Large intestine (tissue), 3 donors: ENCODE measurements at regions not wholly inside any gene's neighbourhood (a gene's known extent, or its start where the extent isn't known, plus 50 kb on each side); places are given as distances from the start of the nearest gene placed in this dataset.

Experiments
- DNase-seq, 2 donors: peaks; one replicate each; pipeline versions ENCODE4 v3.0.0 to v3.0.0-alpha.2; 2013
- H3K27ac ChIP-seq: one replicate; pipeline ENCODE4 v1.5.1; 2013; ENCODE audit warnings: low read length
- H3K27me3 ChIP-seq: 2 replicates; pipeline ENCODE4 v1.6.1; 2013; ENCODE audit warnings: low read length; ENCODE audit not compliant: control insufficient read depth, insufficient read depth
- H3K36me3 ChIP-seq: 2 replicates; pipeline ENCODE4 v1.6.1; 2013; ENCODE audit warnings: low read length; ENCODE audit not compliant: control insufficient read depth, insufficient read depth
- H3K4me1 ChIP-seq: one replicate; pipeline ENCODE4 v1.6.1; 2013; ENCODE audit warnings: low read length; ENCODE audit not compliant: control insufficient read depth, insufficient read depth
- H3K4me3 ChIP-seq: one replicate; pipeline ENCODE4 v1.5.1; 2013; ENCODE audit warnings: low read length
- H3K9me3 ChIP-seq: one replicate; pipeline ENCODE4 v1.6.1; 2013; ENCODE audit warnings: mild to moderate bottlenecking, low read depth, low read length, moderate library complexity; ENCODE audit not compliant: control insufficient read depth
- WGBS: methylation state at CpG from one replicate; pipeline ENCODE4 v1.1.5; 2013; ENCODE audit warnings: low lambda C conversion rate; ENCODE audit not compliant: insufficient coverage; 5-methylcytosine and 5-hydroxymethylcytosine counted together

DNA sequence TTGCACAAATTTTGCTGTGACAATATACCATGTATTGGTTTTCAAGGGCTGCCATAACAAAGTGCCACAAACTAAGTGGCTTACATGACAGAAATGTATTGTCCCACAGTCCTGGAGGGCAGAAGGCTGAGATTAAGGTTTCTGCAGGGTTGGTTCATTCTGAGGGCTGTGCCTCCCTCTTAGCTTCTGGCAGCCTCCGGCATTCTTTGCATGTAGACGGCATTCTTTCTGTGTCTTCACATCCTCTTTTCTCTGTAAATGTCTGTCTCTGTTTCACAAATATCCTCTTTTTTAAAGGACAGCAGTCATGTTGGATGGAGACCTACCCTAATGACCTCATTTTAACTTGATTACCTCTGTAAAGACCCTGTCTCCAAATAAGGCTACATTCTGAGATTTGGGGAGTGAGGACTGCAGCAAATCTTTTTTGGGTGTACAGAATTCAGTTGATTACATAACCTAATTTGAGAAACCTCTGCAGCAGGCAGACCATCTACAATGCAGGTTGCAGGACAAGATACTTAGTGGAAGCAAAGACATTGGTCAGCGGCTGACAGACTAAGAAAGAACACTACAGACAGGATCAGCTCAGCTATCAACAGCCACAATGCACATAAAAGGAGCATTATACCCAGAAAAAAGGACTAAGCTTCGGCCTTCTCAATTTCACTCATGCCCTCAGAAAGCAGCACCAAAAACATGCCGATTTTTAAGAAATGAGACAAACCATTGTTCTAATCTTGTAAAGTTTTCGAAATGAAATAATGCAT lies 84.6 kb upstream of the FAM3C start:
- H3K9me3 ChIP-seq: peaks cover 5% of the 10 kb centered on the region
- no peak for DNase-seq
- no peaks in the 10 kb centered on the region for H3K27me3 ChIP-seq
- H3K4me3 ChIP-seq: no peak overlapping the region
- H3K27ac ChIP-seq: no peak overlapping the region
- H3K4me1 ChIP-seq: no peaks in the 10 kb centered on the region
- 95% methylated on average over 3 of the region's 6 CpGs for WGBS
- no peaks in the 10 kb centered on the region for H3K36me3 ChIP-seq

DNA sequence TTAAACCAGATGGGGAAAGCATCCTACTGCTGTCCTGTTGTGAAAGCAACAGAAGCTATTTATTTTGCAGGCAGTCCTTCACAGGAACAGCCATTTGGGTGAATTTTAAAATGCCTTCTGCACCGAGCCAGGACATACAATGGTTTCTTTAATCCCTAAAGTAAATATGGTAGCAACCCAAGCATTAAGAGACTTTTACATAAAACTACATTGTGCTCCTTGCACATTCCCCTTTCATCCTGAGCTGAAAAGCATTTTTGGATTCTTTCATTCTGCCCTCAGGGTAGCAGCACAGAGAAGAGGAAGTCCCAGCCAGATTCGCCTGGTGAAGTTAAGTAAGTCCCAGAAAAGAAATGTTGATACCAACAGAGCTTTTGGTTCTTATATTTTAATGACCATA lies 84.0 kb upstream of the FAM3C start:
- Histone ChIP-seq H3K27me3 (no peaks in the 10 kb centered on the region), H3K27ac (no peak overlapping the region), H3K4me1 (no peaks in the 10 kb centered on the region), H3K36me3 (no peaks in the 10 kb centered on the region), H3K9me3 (peaks cover 5% of the 10 kb centered on the region), H3K4me3 (no peak overlapping the region)
- no peak for DNase-seq
- WGBS: no CpG with 5 or more reads among the region's 2 CpGs

DNA sequence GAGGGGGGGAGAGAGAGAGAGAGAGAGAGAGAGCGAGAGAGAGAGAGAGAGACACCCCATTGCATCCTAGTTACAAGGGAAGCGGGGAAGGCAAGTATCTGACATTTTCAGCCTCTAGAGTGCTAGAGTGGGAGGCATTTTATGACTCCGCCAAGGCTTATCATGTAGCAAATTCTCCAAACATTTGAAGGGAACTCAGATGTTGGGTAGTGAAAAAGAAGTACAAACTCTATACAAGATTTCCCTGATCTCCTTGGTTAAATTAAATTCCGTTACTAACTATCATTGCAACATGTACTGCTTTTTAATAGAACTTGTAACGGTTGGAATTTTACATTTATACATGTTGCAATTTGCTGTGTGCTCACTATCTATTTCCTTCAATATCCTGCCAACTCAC lies 83.4 kb upstream of the FAM3C start:
- Histone ChIP-seq H3K9me3 (peaks cover 5% of the 10 kb centered on the region), H3K36me3 (no peaks in the 10 kb centered on the region), H3K27me3 (no peaks in the 10 kb centered on the region), H3K4me1 (no peaks in the 10 kb centered on the region), H3K4me3 (no peak overlapping the region), H3K27ac (no peak overlapping the region)
- no peak for DNase-seq
- WGBS: no CpG with 5 or more reads among the region's 5 CpGs

DNA sequence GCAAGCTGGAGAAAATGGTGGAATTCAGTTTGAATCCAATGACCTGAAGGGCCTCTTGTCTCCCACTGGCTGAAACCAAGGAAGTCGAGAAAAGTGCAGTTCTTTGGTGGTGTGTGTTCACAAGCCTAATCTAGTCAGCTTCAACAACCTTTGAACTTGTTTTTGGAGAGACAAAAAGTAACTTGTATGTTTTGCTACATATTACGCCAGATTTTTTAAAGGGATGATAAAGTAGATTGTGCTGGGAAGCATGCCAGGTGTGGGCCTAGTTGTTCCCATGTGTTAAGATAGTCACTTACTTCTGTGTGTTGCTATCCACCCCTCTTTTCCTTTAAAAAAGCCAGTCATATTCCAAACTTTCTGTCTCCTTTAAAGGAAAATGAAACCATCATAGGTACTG lies 79.7 kb upstream of the FAM3C start:
- Histone ChIP-seq H3K4me3 (no peak overlapping the region), H3K9me3 (peaks cover 5% of the 10 kb centered on the region), H3K36me3 (no peaks in the 10 kb centered on the region), H3K27ac (peak overlapping the region; percentile 23), H3K4me1 (peaks cover 6% of the 10 kb centered on the region), H3K27me3 (no peaks in the 10 kb centered on the region)
- 20% methylated on average over 1 of the region's 2 CpGs for WGBS
- DNase-seq: peak; percentile 29 to 76

DNA sequence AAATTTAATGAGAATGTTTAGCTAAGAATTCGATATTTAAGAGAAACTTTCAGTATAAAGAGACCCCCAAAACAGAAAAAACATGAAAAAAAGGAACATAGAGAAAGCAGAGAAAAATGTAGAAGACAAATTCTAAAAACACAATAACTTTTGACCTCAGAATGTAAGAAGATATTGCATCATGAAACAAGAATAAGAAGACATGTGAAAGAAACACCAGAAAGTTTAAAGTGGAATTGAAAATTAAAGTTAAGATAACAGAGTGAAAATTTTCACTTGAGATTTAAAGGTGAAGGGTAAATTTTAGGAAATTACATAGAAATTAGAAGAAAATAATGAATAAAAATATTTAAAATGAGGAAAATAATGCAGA lies 78.2 kb upstream of the FAM3C start:
- 100% methylated on average over 1 of the region's 1 CpG for WGBS
- H3K27me3 ChIP-seq: no peaks in the 10 kb centered on the region
- H3K9me3 ChIP-seq: peaks cover 4% of the 10 kb centered on the region
- H3K36me3 ChIP-seq: no peaks in the 10 kb centered on the region
- H3K27ac ChIP-seq: no peak overlapping the region
- DNase-seq: no peak
- H3K4me1 ChIP-seq: peaks cover 6% of the 10 kb centered on the region
- H3K4me3 ChIP-seq: no peak overlapping the region

DNA sequence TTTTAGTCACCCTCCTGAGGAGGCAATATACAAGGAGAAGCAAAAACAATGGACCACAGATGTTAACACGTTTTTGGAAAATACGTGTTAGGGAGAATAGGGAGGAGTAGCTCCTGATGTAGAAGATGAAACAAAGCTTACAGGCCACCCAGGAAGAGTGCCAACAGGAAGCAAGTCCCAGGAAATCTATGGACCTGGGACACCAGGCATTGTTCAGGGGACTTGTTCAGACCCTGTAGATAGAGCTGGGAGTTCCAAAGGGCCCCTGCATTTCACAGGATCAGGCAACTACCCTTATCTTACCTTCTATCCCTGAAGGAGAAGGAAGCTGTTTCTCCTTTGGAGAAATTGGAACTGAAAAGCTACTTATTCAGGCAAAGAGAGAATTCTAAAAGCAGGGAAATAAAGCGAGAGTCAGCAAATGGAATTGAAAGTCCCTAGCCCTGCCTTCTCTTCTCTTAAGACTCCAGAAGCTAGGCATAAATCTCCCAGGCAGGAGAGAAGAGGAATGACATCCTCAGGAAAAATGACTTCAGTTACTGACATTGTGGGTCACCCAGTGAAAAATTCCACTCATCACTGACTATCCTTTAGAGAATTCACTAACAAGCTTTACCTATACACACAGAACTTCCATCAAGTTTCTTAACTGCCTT lies 77.7 kb upstream of the FAM3C start:
- peaks cover 2% of the 10 kb centered on the region for H3K9me3 ChIP-seq
- no peaks in the 10 kb centered on the region for H3K27me3 ChIP-seq
- peaks cover 6% of the 10 kb centered on the region for H3K4me1 ChIP-seq
- H3K36me3 ChIP-seq: no peaks in the 10 kb centered on the region
- no peak overlapping the region for H3K4me3 ChIP-seq
- no peak overlapping the region for H3K27ac ChIP-seq
- WGBS: no CpG with 5 or more reads among the region's 3 CpGs
- peak; percentile 49 to 79 for DNase-seq

DNA sequence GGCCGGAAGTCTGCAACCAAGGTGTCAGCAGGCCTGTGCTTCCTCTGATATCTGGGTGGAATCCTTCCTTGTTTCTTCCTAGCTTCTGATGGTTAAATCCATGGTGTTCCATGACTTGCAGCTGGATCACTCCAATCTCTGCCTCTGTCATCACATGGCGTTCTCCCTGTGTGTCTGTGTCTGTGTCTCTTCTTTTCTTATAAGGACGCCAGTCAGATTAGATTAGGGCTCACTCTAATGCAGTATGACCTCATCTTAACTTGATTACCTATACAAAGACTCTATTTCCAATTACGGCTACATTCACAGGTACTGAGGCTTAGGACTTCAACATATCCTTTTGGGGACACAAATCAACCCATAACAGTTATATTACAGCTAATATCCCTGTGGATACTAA lies 70.3 kb upstream of the FAM3C start:
- no peak for DNase-seq
- H3K4me1 ChIP-seq: no peaks in the 10 kb centered on the region
- no peak overlapping the region for H3K4me3 ChIP-seq
- no CpG with 5 or more reads among the region's 4 CpGs for WGBS
- no peaks in the 10 kb centered on the region for H3K9me3 ChIP-seq
- H3K27ac ChIP-seq: no peak overlapping the region
- H3K27me3 ChIP-seq: no peaks in the 10 kb centered on the region
- no peaks in the 10 kb centered on the region for H3K36me3 ChIP-seq

DNA sequence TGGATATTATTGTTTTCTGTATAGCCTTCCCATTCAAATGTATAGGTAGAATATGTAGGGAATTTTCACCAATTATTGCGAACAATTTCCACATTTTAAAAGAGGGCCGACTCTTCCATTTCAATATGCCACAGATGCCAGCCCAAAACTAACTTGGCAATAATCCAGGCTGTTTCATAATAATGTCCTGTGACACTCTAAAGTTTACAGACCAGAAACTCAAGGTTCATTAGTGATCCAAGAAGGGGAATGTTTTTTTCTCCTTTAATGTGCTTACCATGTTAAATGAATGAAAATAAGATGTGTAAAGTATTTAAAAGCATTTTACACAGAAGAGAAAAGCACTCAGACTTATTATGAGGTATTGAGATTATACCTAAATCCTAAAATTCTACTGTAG lies 63.0 kb upstream of the FAM3C start:
- Histone ChIP-seq H3K27me3 (no peaks in the 10 kb centered on the region), H3K4me1 (no peaks in the 10 kb centered on the region), H3K4me3 (no peak overlapping the region), H3K27ac (no peak overlapping the region), H3K36me3 (no peaks in the 10 kb centered on the region), H3K9me3 (no peaks in the 10 kb centered on the region)
- WGBS: no CpG with 5 or more reads among the region's 2 CpGs
- DNase-seq: peak in 1 of 2 donors; percentile 48

DNA sequence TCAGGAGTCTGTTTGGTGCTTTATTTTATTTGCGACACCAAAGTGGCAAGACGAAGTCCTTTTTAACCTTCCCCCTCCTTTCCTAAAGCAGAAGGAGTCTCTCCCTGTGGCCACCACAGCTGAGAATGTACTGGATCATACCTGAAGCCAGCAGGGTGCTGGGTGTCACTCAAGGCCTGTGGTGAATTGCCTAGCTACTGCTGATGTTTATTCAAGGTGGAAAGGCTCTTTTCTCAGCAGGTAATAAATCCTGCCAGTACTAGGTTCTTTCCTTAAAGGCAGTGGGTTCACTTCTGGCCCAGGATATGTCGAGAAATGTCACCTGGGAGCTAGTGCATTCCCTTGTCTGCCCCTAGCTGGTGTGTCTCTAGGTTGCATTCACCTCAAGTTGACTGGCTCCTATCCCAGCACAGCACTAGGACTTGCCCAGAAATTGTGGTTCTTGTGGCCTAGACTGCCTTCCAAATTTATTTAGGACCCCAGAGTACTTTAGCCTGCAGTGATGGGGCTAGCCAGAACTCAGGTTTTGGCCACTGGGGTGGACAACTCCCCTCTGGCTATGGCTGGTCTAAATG lies 60.8 kb upstream of the FAM3C start:
- H3K9me3 ChIP-seq: no peaks in the 10 kb centered on the region
- DNase-seq: no peak
- no CpG with 5 or more reads among the region's 3 CpGs for WGBS
- no peaks in the 10 kb centered on the region for H3K27me3 ChIP-seq
- no peak overlapping the region for H3K27ac ChIP-seq
- H3K4me3 ChIP-seq: no peak overlapping the region
- no peaks in the 10 kb centered on the region for H3K36me3 ChIP-seq
- H3K4me1 ChIP-seq: no peaks in the 10 kb centered on the region

DNA sequence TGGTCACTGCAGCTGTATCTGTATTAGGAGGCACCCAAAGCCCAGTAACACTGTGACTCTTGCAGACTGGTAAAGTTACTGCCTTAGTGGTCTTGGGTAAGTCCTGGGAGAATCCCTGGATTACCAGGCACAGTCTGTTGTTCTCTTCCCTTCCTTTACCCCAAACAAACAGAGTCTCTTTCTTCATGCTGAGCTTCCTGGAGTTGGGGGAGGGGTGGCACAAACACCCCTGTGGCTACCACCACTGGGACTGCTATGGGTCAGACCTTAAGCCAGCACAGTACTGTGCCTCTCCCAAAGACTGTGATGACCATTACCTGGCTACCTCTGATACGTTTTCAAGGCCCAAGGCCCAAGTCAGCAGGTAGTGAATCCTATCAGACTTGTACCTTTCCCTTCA lies 59.9 kb upstream of the FAM3C start:
- H3K36me3 ChIP-seq: no peaks in the 10 kb centered on the region
- H3K4me1 ChIP-seq: no peaks in the 10 kb centered on the region
- no CpG with 5 or more reads among the region's 1 CpG for WGBS
- H3K27ac ChIP-seq: no peak overlapping the region
- H3K27me3 ChIP-seq: no peaks in the 10 kb centered on the region
- no peaks in the 10 kb centered on the region for H3K9me3 ChIP-seq
- no peak for DNase-seq
- H3K4me3 ChIP-seq: no peak overlapping the region

DNA sequence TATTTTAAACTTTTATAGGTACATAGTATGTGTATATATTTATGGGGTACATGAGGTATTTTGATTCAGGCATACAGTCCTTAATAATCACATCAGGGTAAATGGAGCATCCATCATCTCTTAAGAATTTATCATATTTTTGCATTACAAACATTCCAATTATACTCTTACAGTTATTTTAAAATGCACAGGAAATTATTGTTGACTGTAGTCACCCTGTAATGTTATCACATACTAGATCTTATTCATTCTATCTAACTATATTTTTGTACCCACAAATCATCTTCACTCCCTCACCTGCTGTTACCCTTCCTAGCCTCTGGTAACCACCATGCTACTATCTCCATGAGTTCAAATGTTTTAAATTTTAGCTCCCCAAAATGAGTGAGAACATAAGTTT lies 56.3 kb upstream of the FAM3C start:
- Histone ChIP-seq H3K36me3 (no peaks in the 10 kb centered on the region), H3K9me3 (no peaks in the 10 kb centered on the region)
- DNase-seq: no peak

More for the DNA sequence above, 56.3 kb upstream of the FAM3C start:
- no peaks in the 10 kb centered on the region for H3K4me1 ChIP-seq
- H3K27ac ChIP-seq: no peak overlapping the region
- H3K4me3 ChIP-seq: no peak overlapping the region
- H3K27me3 ChIP-seq: no peaks in the 10 kb centered on the region
